K562 (cell line): ENCODE measurements at regions not wholly inside any gene's neighbourhood (a gene's known extent, or its start where the extent isn't known, plus 50 kb on each side); places are given as distances from the start of the nearest gene placed in this dataset.

Experiments used
- ATAC-seq: fragments of 200-7000 bp; cut with Tn5 transposase; 3 replicates; pipeline ENCODE4 v1.9.1; 2020; ENCODE audit warnings: moderate library complexity
- BruUV-seq: library from RNA; stranded (reverse); fragments of 400-500 nt; replicated peaks from 2 replicates; lab custom pipeline; 2021; lab: Mats Ljungman, UMichigan
- CTCF ChIA-PET: fragments of 300-600 bp; formaldehyde crosslinking; extraction: SDS; loops from one replicate; lab custom pipeline; 2021; ENCODE audit warnings: low intra/inter-chr PET ratio; lab: Yijun Ruan, JAX
- POLR2A ChIA-PET: fragments of 300-600, 350-650 bp; sonication (Branson Sonifier 250); formaldehyde crosslinking; extraction: SDS; loops from one replicate; lab custom pipeline; 2021; ENCODE audit warnings: antibody characterized with exemption, inconsistent platforms; lab: Yijun Ruan, JAX
- DNase-seq, 4 experiments: peaks; one replicate each; pipeline versions ENCODE4 v3.0.0 to v3.0.0-alpha.2; 2011 to 2018; ENCODE audit warnings: low spot score in 3 of 4, mixed read lengths in 3 of 4; ENCODE audit errors: extremely low read depth in 1 of 4
- FAIRE-seq: peaks from 2 replicates; lab custom pipeline; 2011; peaks lifted over from hg19 to GRCh38; lab: Jason Lieb, UNC
- H2AFZ ChIP-seq: 2 replicates; pipeline ENCODE4 v1.6.0; 2011; ENCODE audit warnings: low read depth, low read length, control low read depth, inconsistent platforms
- H3K27ac ChIP-seq: fragments of 200-600 bp; 3 replicates; pipeline ENCODE4 v1.8.0; 2011; ENCODE audit warnings: low read depth, mild to moderate bottlenecking, control low read depth, inconsistent platforms, low read length, moderate library complexity, mixed read lengths; ENCODE audit errors: extremely low read depth
- H3K27me3 ChIP-seq, 2 experiments: fragments of 300-600 bp in 1 of 2; 2 replicates in 1 of 2; 3 replicates in 1 of 2; pipeline versions ENCODE4 v1.6.0 to v1.8.0; 2011; ENCODE audit warnings: inconsistent platforms in 2 of 2, low read length in 2 of 2, mild to moderate bottlenecking in 1 of 2, mixed read lengths in 1 of 2, moderate library complexity in 1 of 2; ENCODE audit not compliant: control insufficient read depth in 2 of 2, insufficient read depth in 2 of 2
- H3K36me3 ChIP-seq: fragments of 300-600 bp; 3 replicates; pipeline ENCODE4 v1.8.0; 2011; ENCODE audit warnings: mild to moderate bottlenecking, low read length, inconsistent platforms; ENCODE audit not compliant: control insufficient read depth, insufficient read depth
- H3K4me1 ChIP-seq, 2 experiments: fragments of 200-600 bp in 1 of 2; replicated peaks in 1 of 2; 2 replicates in 1 of 2; 3 replicates in 1 of 2; pipeline versions ENCODE4 v1.5.1 to v1.8.0; 2011; ENCODE audit warnings: inconsistent platforms in 2 of 2, low read length in 2 of 2, mild to moderate bottlenecking in 1 of 2, mixed read lengths in 1 of 2, moderate library complexity in 1 of 2; ENCODE audit not compliant: control insufficient read depth in 2 of 2, insufficient read depth in 2 of 2
- H3K4me2 ChIP-seq: 2 replicates; pipeline ENCODE4 v1.6.1; 2011; ENCODE audit warnings: low read length, control low read depth, inconsistent platforms, mixed read lengths; ENCODE audit not compliant: insufficient read depth
- H3K4me3 ChIP-seq: fragments of 200-600 bp; sonication (generic), shearing (Covaris generic); 2 replicates; pipeline ENCODE4 v1.5.1; 2016; ENCODE audit warnings: control low read depth, inconsistent platforms
- H3K79me2 ChIP-seq: fragments of 200-600 bp; 3 replicates; pipeline ENCODE4 v1.8.0; 2011; ENCODE audit warnings: low read length, inconsistent platforms; ENCODE audit not compliant: control insufficient read depth, insufficient read depth
- H3K9ac ChIP-seq, 2 experiments: 2 replicates each; pipeline versions ENCODE4 v1.6.0 to v1.6.1; 2011; ENCODE audit warnings: low read depth in 2 of 2, low read length in 2 of 2, control low read depth in 1 of 2, inconsistent platforms in 1 of 2, mild to moderate bottlenecking in 1 of 2, mixed read lengths in 1 of 2; ENCODE audit not compliant: insufficient read depth in 1 of 2
- H3K9me1 ChIP-seq: one replicate; pipeline ENCODE4 v1.6.0; 2011; ENCODE audit warnings: inconsistent platforms, mild to moderate bottlenecking, low read length, moderate library complexity; ENCODE audit not compliant: control insufficient read depth, insufficient read depth
- H3K9me3 ChIP-seq: replicated peaks from 2 replicates; pipeline ENCODE4 v1.5.1; 2011; ENCODE audit warnings: low read depth, low read length, inconsistent platforms; ENCODE audit not compliant: control insufficient read depth, insufficient read depth
- H4K20me1 ChIP-seq: replicated peaks from 2 replicates; pipeline ENCODE4 v1.6.1; 2011; ENCODE audit warnings: low read length, inconsistent platforms, mixed read lengths; ENCODE audit not compliant: control insufficient read depth, insufficient read depth
- ARID3B ChIP-seq: fragments of 250-450 bp; sonication (Bioruptor Pico); IDR thresholded peaks from 2 replicates; pipeline ENCODE4 v1.4.0; 2020; ENCODE audit warnings: borderline replicate concordance
- BRF1 ChIP-seq: IDR thresholded peaks from 3 replicates; pipeline ENCODE4 v1.6.1; 2011; ENCODE audit warnings: borderline replicate concordance, mild to moderate bottlenecking; ENCODE audit not compliant: insufficient read length; ENCODE audit errors: extremely low read depth
- CTBP1 ChIP-seq: fragments of 450-650 bp; IDR thresholded peaks from 2 replicates; pipeline ENCODE4 v1.6.1; 2016; ENCODE audit warnings: borderline replicate concordance
- JUNB ChIP-seq: fragments of 450-650 bp; formaldehyde crosslinking; conservative IDR thresholded peaks from 2 replicates; pipeline ENCODE4 v1.4.0; 2020; ENCODE audit warnings: mild to moderate bottlenecking
- MYBL2 ChIP-seq, 2 experiments: fragments of 450-650 bp in 1 of 2; sonication (generic) in 1 of 2; formaldehyde crosslinking in 1 of 2; IDR thresholded peaks; 2 replicates each; pipeline versions ENCODE4 v1.6.1 to v1.8.1; 2017 to 2022; ENCODE audit warnings: borderline replicate concordance in 1 of 2, inconsistent platforms in 1 of 2, low read depth in 1 of 2, mild to moderate bottlenecking in 1 of 2, missing genetic modification reagents in 1 of 2, moderate library complexity in 1 of 2
- NR0B1 ChIP-seq: fragments of 450-650 bp; IDR thresholded peaks from one replicate; pipeline ENCODE4 v1.6.1; 2018; ENCODE audit warnings: mild to moderate bottlenecking, moderate library complexity; ENCODE audit not compliant: partially characterized antibody
- RFX5 ChIP-seq: IDR thresholded peaks from 2 replicates; pipeline ENCODE4 v1.6.1; 2011; ENCODE audit warnings: low read depth, mild to moderate bottlenecking, improper control_type of control experiment, low read length
- SAFB ChIP-seq: fragments of 200-400 bp; formaldehyde crosslinking; IDR thresholded peaks from 2 replicates; pipeline ENCODE4 v1.6.1; 2017; ENCODE audit warnings: low read depth, low read length, borderline replicate concordance
- TFE3 ChIP-seq: fragments of 450-650 bp; formaldehyde crosslinking; IDR thresholded peaks from 2 replicates; pipeline ENCODE4 v1.4.0; 2020; ENCODE audit warnings: mild to moderate bottlenecking, mixed read lengths
- ZNF277 ChIP-seq: fragments of 250-450 bp; sonication (Bioruptor Pico); IDR thresholded peaks from 2 replicates; pipeline ENCODE4 v1.8.0; 2022; ENCODE audit warnings: inconsistent platforms, mild to moderate bottlenecking, moderate library complexity, borderline replicate concordance
- WGBS: fragments of 100-300 bp; shearing (Covaris generic); methylation state at CpG from one replicate; pipeline ENCODE4 v1.1.6; 2016; ENCODE audit warnings: low coverage, mixed read lengths; ENCODE audit not compliant: insufficient coverage; ENCODE audit errors: missing lambda C conversion rate; 5-methylcytosine and 5-hydroxymethylcytosine counted together
- in situ Hi-C: fragments of 300-500 bp; cut with MboI; formaldehyde crosslinking; loops from 4 replicates; pipeline ENCODE4 v1.15.0; 2018; ENCODE audit warnings: inconsistent platforms, mixed read lengths
- intact Hi-C: fragments of 100-400 bp; cut with micrococcal nuclease; formaldehyde crosslinking; loops from 2 replicates; pipeline ENCODE4 v1.14.2; 2022

GRCh38 chr16:17024514-17024913 lies 446.2 kb downstream of the XYLT1 start:
- peaks cover under 1% of the 10 kb centered on the region; the same call in 1 of the 2 replicates for H3K9me3 ChIP-seq
- FAIRE-seq (no peak), ATAC-seq (no peak), DNase-seq (no peak)
- no peaks in the 10 kb centered on the region; the same call in 2 of the 3 replicates for H3K79me2 ChIP-seq
- no peaks in the 10 kb centered on the region for H3K4me1 ChIP-seq
- H3K27me3 ChIP-seq = no peaks in the 10 kb centered on the region
- in situ Hi-C loops = no loop called here
- H3K4me2 ChIP-seq = no peak overlapping the region
- H3K4me3 ChIP-seq = no peak overlapping the region
- H3K27ac ChIP-seq = no peak overlapping the region
- H3K9ac ChIP-seq = no peak overlapping the region
- H4K20me1 ChIP-seq = no peaks in the 10 kb centered on the region
- ChIA-PET CTCF (no interaction called here), POLR2A (interaction anchor here (1.3 to 1.6 kb wide), 2 partner anchors 9 to 11 kb away, joined by 4 to 6 read pairs; no protein-coding TSS in a partner anchor)
- peaks cover 7% of the 10 kb centered on the region for H3K36me3 ChIP-seq
- no peak overlapping the region for H2AFZ ChIP-seq
- TF ChIP-seq CTBP1 = no peak
- no peak for TF ChIP-seq SAFB
- TF ChIP-seq JUNB (CRISPR knock-in tag) = no peak
- no peak for TF ChIP-seq NR0B1
- TF ChIP-seq RFX5 = no peak
- no peak for TF ChIP-seq ZNF277 (CRISPR knock-in tag)
- TF ChIP-seq MYBL2 (IDR thresholded peaks at IDR 0.05; ENCODE audit: low read depth) = no peak
- no peak for TF ChIP-seq MYBL2 (CRISPR knock-in tag; IDR thresholded peaks at IDR 0.05; ENCODE audit: borderline replicate concordance)
- no peak for TF ChIP-seq TFE3 (CRISPR knock-in tag)
- no peak for TF ChIP-seq BRF1
- TF ChIP-seq ARID3B (CRISPR knock-in tag) = no peak
- H3K9me1 ChIP-seq = no peaks in the 10 kb centered on the region
- intact Hi-C loops = no loop called here
- 83% methylated on average over 7 of the region's 7 CpGs for WGBS
- no TSS peak for BruUV-seq
